ENCODE measurements at regions not wholly inside any gene's neighbourhood (a gene's known extent, or its start where the extent isn't known, plus 50 kb on each side); places are given as distances from the start of the nearest gene placed in this dataset.
A peak's percentile ranks its signal among the peaks of the same experiment; 100 is the strongest.

DNA sequence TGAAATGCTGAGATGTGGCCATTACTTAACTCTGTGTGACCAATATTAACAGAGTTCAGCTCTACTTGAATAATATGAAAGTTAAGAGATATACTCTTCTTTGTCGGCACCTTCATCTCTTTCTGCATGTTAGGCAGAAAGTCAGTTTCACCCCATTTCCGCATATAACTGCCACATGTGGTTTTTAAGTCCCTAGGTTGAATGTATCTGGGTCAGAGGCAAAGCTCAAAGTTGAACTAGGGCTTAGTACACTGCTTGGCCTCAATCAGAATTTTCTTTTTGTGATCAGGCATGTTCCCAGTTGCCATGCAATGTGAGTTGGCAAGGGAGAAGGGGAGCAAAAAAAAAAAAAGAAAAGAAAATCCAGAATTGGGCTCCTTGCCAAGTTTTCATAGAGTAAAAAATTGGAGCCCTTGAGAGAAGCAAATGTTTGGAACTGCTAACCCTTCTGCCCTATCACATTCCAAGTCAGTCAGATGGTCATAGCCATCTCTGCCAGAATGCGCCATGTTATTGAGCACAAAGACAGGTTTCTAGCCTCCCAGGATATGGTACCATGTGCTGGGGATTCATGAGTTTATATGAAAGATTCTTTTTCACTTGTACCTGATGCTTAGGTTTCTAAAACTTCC lies 251.2 kb upstream of the RORB start:
- no peak overlapping the region for H3K27ac ChIP-seq
- no peak for DNase-seq (ENCODE audit: low read depth, low spot score)

DNA sequence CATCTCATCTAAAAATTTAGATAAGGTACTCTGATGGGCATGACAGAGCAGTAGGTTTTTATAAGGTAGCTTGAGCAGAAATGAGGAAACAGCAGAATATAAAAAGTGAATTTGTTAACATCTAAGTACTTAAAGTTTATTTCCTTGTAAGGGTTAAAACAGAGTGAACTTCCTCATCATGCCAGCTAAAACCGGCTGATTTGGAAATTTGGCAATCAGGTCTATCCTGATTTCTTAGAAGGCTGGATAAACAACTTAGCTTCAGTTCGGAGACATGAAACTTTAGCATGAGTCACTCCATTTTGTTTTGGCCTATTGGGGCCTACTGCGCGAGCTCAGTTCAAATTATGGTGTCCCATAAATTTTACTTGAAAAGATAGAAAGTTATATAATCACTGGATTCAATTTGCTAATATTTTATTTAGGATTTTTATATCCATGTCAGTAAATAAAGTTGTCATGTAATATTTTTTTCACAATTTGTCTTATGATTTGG lies 241.6 kb upstream of the RORB start:
- peak; percentile 6 for DNase-seq (ENCODE audit: low read depth, low spot score)
- H3K27ac ChIP-seq = no peak overlapping the region

DNA sequence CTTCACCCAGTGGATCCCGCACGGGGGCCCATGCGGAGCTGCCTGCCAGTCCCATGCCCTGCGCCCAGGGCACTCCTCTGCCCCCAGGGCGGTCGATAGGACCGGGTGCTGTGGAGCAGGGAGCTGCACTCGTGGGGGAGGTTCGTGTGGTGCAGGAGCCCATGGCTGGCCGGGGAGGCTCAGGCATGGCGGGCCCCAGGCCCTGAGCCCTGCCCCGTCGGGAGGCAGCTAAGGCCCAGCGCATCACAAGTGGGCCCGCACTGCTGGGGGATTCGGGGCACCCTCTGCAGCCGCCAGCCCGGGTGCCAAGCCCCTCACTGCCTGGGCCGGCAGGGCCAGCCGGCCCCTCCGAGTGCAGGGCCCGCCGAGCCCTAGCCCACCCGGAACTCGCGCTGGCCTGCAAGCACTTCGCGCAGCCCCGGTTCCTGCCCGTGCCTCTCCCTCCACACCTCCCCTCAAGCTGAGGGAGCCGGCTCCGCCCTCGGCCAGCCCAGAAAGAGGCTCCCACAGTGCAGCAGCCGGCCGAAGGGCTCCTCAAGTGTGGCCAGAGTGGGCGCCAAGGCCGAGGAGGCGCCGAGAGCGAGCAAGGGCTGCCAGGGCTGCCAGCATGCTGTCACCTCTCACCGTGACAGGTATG lies 221.1 kb upstream of the RORB start:
- H3K27ac ChIP-seq = no peak overlapping the region
- DNase-seq (ENCODE audit: low read depth, low spot score) = no peak

DNA sequence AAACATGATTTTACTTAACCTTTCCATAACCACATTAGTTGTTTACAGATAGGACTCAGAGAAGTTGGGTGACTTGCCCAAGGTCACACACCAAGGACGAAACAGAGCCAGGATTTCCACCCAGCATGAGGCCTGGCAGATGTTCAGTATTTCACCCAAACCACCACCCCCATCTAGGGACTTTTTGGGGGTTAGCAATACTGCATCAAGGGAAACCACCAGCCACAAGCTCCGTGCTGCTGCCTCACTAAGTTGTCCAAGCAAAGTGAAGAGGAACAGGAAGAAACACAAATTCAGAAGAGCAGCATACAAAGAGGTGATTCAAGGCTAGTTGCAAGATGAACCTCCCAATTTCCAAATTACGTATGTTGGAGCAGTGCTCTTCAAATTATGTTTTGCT lies 219.6 kb upstream of the RORB start:
- no peak overlapping the region for H3K27ac ChIP-seq
- no peak for DNase-seq (ENCODE audit: low read depth, low spot score)

DNA sequence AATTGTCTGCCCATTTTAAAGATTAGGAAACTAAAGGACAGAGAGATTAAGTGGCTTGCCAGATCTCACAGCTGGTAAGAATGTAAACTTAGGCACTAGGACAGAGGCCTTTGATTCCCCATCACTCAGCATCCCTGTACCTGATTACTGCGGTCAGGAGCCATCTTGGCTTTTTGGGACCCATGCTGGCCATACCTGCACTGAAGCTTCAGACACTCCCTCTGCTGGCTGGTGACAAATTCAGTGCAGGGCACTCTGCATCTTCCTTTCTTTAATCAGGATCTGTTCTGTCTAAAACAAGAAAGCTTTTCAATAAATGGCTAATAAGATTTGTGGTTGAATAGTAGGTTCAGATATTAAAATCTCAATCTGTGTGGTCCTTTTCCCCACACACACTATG lies 215.5 kb upstream of the RORB start:
- H3K27ac ChIP-seq = no peak overlapping the region
- DNase-seq (ENCODE audit: low read depth, low spot score) = no peak

DNA sequence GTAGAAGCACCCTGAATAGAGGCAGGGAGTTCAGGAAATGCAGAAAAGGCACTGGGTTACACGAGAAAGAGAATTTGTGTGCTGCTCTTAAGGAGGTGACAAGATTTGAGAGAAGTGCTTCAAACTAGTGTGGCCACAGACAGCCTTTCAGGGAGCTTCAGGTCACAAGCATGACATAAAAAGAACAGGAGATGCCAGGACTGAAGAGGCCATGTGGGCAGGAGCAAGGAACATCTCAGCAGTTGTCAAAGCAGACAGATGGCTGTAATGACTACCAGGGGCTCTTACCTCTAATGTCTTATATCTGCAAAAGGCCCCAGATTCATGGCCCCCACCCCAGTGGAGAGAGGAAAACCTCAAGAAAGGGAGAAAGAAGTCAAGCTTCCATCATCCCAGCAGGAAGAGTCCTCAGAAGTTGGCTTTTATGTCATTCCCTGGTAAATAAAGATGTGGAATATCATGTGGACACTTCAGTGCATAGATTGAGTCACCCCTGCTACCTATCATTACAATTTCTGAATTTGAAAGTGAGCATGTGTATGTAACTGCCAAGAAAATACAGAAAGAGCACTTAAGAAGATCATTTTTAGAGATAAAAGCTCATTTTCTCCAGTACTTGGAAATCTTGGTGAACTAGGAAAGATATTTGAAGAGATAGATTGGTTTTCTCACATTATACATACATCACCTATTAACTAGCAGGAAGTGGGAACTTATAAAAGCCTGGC lies 214.4 kb upstream of the RORB start:
- DNase-seq (ENCODE audit: low read depth, low spot score) = no peak
- H3K27ac ChIP-seq = no peak overlapping the region

DNA sequence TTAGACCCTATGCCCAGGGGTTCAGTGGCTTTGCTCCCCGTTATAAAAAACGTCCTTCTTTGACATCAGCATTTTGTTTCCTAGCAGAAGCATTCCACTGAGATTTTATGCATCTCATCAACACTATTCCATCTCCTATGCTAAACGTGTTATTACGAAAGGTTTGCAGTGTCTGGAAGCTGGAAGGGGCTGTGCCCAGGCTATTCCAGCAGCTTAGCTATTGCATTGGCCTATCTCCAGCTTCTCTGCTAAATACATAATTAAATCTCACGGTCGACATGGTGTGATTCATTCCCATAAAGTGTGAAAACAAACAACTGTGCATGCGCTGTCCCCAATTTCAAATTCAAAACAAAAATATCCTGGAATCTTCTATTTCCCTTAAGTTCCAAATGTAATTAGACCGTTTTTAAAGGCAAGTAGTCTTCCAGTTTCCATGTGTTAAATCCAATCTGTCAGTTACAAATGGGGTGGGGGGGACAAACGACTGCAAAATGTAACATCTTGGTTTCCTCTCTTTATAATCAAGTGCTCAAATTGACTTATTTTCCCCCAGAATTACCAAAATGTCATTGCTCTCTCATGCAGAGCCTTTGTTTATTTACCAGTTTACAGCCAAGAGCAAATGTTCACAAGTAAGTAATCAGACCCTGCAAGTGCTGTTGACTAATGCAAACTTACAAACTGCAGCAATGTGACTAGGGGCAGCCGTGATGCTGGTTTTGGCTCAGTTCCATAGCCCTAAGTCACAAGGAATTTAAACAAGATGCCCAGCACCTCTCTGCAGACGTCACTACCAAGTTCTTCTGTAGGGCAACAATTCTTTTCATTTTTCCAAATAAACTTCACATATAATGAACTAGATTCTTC lies 212.3 kb upstream of the RORB start:
- no peak for DNase-seq (ENCODE audit: low read depth, low spot score)
- H3K27ac ChIP-seq = no peak overlapping the region

DNA sequence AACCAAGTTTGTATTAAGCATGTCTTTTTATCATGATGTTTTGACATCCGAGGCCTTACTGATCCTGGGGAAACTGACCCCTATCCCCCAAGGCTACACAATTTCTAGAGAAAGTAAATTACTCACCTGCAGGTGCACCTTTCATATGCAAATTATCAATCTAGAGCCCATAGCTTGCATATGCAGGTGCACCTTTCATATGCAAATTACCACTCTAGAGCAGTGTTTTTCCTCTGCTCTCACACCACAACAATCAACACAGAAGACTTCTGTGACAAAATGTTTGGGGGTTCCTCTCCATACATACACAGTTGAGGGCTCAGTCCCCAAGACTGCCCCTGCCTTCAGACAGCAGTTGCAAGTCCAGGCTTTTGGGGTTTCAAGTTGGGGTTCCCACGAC lies 203.7 kb upstream of the RORB start:
- no peak overlapping the region for H3K27ac ChIP-seq
- no peak for DNase-seq (ENCODE audit: low read depth, low spot score)

DNA sequence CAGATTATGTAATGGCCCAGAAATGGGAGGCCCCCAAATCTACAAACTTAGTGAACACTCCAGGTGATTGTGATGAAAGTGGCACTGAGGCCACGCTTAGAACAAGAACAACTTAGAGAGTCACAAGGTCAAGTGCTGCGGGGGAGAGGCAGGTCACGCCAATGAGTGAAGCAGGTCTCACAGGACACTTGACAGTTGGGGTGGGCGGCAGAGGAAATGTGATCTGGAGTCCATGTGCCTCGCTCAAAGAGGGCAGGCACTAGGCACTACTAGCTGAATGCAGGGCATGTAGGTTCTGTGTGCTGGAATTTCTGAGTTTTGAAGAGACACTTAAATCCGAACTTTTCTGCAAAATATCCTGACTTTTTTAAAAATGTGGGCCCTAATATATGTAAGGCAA lies 193.2 kb upstream of the RORB start:
- DNase-seq (ENCODE audit: low read depth, low spot score) = no peak
- H3K27ac ChIP-seq = no peak overlapping the region

DNA sequence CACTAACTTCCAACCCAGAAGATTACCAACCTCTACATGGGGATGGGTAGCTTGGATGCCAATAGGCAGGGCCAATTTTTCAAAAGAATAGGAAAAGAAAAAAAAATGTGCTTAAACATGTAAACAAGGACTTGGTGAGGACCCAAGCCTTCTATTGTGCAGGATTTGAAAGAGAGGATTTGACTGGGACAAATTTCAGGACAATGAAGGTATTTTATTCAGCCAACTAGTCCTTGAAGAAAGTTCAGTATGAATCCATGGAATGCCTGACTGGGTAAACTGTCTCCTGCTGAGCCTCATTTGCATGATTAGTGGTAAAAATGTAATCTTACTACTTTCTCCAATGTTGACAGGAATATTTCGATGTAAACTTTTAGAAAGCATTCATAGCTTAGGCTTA lies 192.5 kb upstream of the RORB start:
- H3K27ac ChIP-seq = no peak overlapping the region
- DNase-seq (ENCODE audit: low read depth, low spot score) = no peak

DNA sequence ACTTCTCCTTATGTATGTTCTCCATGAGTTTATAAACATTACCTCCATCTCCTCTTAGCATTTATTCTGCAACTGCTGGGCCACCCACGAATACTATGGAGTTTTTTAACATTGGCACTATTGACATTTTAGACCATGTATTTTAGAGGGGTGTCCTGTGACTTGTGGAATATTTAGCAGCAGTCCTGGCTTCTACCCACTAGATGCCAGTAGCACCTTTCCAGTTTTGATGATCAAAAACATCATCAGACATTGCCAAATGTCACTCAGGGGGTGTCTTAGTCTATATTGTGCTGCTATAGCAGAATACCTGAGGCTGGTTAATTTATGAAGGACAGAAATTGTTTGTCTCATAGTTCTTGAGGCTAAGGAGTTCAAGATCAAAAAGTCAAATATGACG lies 187.5 kb upstream of the RORB start:
- no peak overlapping the region for H3K27ac ChIP-seq
- no peak for DNase-seq (ENCODE audit: low read depth, low spot score)

DNA sequence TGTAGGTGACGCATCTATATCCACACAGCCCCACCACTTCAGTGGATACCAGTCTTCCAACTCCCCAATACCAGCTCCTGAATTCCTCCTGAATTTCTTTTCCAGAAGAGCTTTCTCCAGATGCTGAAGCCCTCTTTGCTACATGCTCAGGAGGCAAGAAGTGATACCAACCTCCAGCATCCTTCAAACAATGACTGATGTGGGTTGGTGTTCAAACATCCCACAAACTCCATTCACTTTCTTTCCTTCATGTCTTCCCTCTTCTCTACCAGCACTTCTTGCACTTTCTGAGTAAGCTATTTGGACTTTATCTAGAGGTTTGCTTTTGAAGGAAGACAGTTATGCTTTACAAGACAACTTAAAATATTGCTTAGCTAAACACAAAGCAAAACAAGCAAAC lies 179.9 kb upstream of the RORB start:
- no peak overlapping the region for H3K27ac ChIP-seq
- DNase-seq (ENCODE audit: low read depth, low spot score) = no peak

DNA sequence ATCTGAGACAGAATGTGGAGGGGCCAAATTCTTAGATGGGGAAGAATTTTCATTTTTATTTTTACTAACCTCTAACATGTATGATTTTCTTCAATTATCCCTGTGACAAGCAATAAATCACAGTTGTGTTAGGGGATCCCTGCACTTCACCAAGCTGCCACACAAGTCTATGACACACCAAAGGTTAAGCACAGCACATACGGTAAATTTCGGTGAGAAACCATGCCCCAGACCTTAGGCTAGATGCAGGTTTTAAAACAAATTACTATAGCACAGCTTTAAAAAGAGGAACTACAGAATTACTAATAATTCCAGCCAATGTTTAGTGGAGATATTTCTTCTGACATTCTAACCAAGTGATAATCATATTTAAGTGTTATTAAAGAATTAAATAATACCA lies 175.7 kb upstream of the RORB start:
- no peak for DNase-seq (ENCODE audit: low read depth, low spot score)
- no peak overlapping the region for H3K27ac ChIP-seq

DNA sequence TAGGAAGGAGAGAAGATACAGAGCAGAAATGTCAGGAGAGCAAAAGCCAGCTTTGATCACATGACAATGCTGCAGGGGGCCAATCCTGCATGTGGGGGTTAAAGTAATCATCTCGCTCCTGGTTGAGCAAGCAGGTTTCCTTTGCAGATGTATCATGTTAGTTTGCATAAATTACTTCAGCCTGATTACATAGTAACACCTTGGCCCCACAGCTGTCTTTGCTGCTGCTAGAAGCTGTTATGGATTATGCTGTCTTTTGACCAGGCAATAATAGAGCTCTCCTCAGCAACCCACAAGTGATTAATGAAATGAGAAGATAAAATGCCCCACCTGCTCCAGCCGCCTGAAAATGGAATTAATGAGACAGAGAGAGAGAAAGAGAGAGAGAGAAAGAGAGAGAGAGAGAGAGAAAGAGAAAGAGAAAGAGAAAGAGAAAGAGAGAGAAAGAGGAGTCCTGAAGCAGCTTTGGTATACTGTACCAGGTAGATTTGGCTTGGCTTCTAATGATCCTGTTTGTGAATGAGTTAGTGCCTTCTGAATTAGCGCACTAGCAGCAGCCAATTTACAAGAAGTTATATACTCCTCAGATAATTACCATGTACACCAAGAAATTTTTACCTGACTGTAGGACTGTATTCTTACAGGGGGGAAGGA lies 174.3 kb upstream of the RORB start:
- no peak overlapping the region for H3K27ac ChIP-seq
- no peak for DNase-seq (ENCODE audit: low read depth, low spot score)

DNA sequence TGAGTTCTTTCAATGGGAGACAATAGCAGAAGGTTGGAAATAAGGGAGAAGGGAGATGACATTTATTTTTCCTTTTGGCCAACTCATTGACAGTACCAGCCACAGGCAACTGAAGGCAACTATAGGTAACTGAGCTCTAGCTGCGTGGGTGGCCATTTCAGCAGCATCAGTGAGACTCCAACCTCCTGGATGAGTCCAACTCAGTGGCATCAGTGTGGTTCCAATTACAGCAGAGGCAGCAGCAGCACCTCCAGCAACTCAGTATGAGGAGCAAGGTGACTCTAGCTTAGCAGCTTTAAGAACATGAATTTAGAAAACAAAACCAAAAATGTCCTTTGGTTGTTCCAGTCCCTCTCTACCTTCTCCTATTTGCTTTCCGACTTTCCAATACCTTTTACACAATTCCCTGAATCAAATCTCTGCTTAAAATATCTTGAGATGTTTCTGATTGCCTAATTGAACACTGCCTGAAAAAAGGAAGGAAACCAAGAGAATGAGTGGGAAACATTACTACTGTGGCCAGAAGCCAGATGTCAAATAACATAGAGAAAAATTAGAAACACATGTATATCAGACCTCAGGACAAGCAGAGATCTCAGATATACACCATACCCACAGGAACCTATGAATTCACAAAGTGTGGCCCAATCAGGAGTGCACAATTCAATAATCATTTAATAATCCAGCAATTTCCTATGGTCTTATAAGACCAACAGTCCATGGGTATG lies 166.5 kb upstream of the RORB start:
- DNase-seq (ENCODE audit: low read depth, low spot score) = no peak

DNA sequence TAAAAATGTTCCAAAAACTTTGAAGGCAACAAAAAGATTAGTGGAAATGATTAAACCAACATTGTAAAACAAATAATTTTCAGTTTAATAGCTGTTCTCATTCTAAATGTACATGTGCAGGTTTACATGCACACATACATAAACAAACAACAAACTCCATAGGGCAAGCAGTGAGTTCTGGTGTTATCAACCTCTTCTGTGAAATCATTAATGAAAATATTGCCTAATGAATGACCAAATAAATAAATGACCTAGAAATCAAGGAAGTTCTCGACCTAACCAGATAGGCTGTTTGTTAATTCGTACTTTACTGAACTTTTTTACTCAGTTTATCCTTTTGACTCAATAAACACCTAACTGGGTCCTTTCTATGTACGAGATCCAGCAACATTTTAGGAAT lies 165.5 kb upstream of the RORB start:
- DNase-seq (ENCODE audit: low read depth, low spot score) = no peak
- no peak overlapping the region for H3K27ac ChIP-seq

More for the DNA sequence above, 166.5 kb upstream of the RORB start:
- no peak overlapping the region for H3K27ac ChIP-seq

DNA sequence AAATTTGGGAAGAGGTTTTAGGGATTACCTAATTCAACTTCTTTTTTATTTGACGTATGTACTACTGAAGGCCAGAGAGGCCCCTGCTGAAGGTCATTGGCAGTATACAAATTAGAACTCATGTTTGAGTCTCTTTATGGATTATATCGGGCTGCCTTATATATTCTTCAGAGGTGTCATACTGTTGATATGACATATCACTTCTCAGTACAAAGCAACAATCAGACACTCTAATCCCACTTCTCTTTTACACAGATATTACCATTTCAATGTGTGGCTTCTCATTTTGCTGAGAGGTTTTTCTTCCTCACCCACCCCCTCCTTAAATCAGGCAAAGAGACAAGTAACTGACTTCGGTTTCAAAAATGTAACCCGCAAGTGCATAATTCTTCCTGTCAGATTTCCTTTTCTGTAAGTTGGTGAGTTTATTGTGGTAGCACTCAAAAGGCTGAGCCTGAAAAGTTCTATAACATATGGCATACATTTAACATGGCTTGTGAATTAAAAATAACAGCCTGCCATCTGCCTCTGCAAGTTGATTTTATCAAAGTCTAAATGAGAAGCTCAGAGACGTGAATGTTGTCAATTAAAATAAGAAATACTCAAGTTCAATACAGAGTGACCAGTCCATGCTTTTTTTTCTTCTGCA lies 163.6 kb upstream of the RORB start:
- H3K27ac ChIP-seq = no peak overlapping the region
- DNase-seq (ENCODE audit: low read depth, low spot score) = no peak

DNA sequence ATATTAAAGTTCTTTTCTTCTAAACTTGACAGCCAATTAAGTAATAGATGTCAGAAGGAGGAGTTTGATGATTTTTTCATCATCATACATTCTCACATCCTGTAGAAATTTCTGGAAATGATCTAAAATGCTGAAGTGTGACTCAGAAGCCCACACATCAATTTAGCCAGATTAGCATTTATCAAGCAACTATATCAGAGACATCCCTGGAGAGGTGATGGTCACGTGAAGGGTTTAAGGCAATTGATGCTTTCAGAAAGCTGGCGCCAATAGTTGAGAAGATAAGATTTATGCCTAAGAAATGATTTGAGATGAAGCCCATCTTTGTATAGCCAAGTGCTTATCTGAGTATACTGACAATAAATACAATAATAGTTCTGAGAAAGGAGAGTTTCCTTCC lies 162.9 kb upstream of the RORB start:
- no peak overlapping the region for H3K27ac ChIP-seq
- no peak for DNase-seq (ENCODE audit: low read depth, low spot score)

DNA sequence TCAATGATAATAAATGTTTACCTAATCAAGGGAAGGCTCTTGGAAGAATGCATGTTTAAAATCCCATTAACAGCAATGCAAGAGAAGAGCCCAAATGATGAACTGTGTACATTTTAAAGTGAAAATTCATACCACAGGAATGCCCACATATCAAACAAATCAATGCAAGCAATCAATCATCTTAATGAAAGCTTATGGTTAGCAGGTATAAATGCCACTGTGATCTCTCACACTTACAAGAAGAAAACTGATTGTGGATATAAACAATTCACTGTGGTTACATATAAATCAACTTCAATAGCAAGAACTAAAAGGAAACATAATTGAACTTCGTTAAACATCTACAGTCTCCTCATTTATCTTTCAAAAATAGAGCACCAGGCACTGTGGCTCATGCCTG lies 161.0 kb upstream of the RORB start:
- no peak overlapping the region for H3K27ac ChIP-seq
- no peak for DNase-seq (ENCODE audit: low read depth, low spot score)
